ENCODE measurements at regions not wholly inside any gene's neighbourhood (a gene's known extent, or its start where the extent isn't known, plus 50 kb on each side); places are given as distances from the start of the nearest gene placed in this dataset.

GRCh38 chr4:34176609-34177008, 2067.7 kb downstream of the ARAP2 start:
- TF ChIP-seq CTCF (IDR thresholded peaks at IDR 0.05 in 2 of 3, conservative IDR thresholded peaks at IDR 0.05 in 1 of 3; ENCODE audit: borderline replicate concordance in 1 of 3, insufficient read depth in 1 of 3, low read depth in 2 of 3, low read length in 2 of 3) (no peak), JUND (IDR thresholded peaks at IDR 0.05) (no peak)

Data from HCT116 (cell line).